Natural killer cell (primary cell): ENCODE measurements at regions not wholly inside any gene's neighbourhood (a gene's known extent, or its start where the extent isn't known, plus 50 kb on each side); places are given as distances from the start of the nearest gene placed in this dataset.

Experiments used
- ATAC-seq, 3 donors: fragments of 150-1000 bp in 2 of 3; fragments of 200-7000 bp in 1 of 3; cut with Tn5 transposase; 1 replicate in 1 of 3; 2 replicates in 2 of 3; pipeline ENCODE4 v1.10.0; 2021; ENCODE audit warnings: mild to moderate bottlenecking in 2 of 3, moderate library complexity in 2 of 3
- DNase-seq, 2 donors: peaks; one replicate each; pipeline versions ENCODE4 v3.0.0 to v3.0.0-alpha.2; 2013 to 2021; ENCODE audit warnings: mixed read lengths in 1 of 2
- H3K27ac ChIP-seq: one replicate; pipeline ENCODE4 v1.5.1; 2013; ENCODE audit warnings: mild to moderate bottlenecking, low read length
- H3K27me3 ChIP-seq: one replicate; pipeline ENCODE4 v1.6.1; 2013; ENCODE audit warnings: low read length; ENCODE audit not compliant: control insufficient read depth, insufficient read depth
- H3K36me3 ChIP-seq: one replicate; pipeline ENCODE4 v1.6.1; 2013; ENCODE audit warnings: low read length; ENCODE audit not compliant: control insufficient read depth, insufficient read depth
- H3K4me1 ChIP-seq: one replicate; pipeline ENCODE4 v1.6.1; 2013; ENCODE audit warnings: low read length; ENCODE audit not compliant: control insufficient read depth, insufficient read depth
- H3K4me3 ChIP-seq: one replicate; pipeline ENCODE4 v1.5.1; 2013; ENCODE audit warnings: low read length
- H3K9me3 ChIP-seq: one replicate; pipeline ENCODE4 v1.6.1; 2013; ENCODE audit warnings: low read length; ENCODE audit not compliant: control insufficient read depth, insufficient read depth
- H3K27ac Mint-ChIP-seq, 2 donors: one replicate each; pipeline ENCODE4 v1.8.0; 2022; ENCODE audit warnings: mild to moderate bottlenecking in 2 of 2, mixed read lengths in 2 of 2, moderate library complexity in 1 of 2
- H3K27me3 Mint-ChIP-seq, 2 donors: one replicate each; pipeline ENCODE4 v1.8.0; 2022; ENCODE audit warnings: low read depth in 2 of 2, mixed read lengths in 2 of 2
- H3K36me3 Mint-ChIP-seq: one replicate; pipeline ENCODE4 v1.8.0; 2022; ENCODE audit warnings: mixed read lengths
- H3K4me1 Mint-ChIP-seq, 2 donors: one replicate each; pipeline ENCODE4 v1.8.0; 2022; ENCODE audit warnings: mixed read lengths in 2 of 2
- H3K4me3 Mint-ChIP-seq: one replicate; pipeline ENCODE4 v1.8.0; 2022; ENCODE audit warnings: mild to moderate bottlenecking, moderate library complexity, mixed read lengths
- H3K9me3 Mint-ChIP-seq, 2 donors: one replicate each; pipeline ENCODE4 v1.8.0; 2022; ENCODE audit warnings: mixed read lengths in 2 of 2
- CTCF ChIP-seq: fragments of 200-600 bp; IDR thresholded peaks from one replicate; pipeline ENCODE4 v1.8.0; 2022; ENCODE audit warnings: antibody characterized with exemption
- WGBS: methylation state at CpG from one replicate; pipeline ENCODE4 v1.1.7; 2013; ENCODE audit warnings: missing lambda C conversion rate; ENCODE audit not compliant: insufficient coverage; 5-methylcytosine and 5-hydroxymethylcytosine counted together
- intact Hi-C: fragments of 100-400 bp; cut with micrococcal nuclease; formaldehyde crosslinking; loops from one replicate; pipeline ENCODE4 v1.14.2; 2022

- Mint-ChIP-seq H3K36me3 (no peaks in the 10 kb centered on the region), H3K4me3 (no peak overlapping the region), H3K27ac (no peak overlapping the region), H3K9me3 (no peaks in the 10 kb centered on the region), H3K27me3 (peaks cover 32 to 54% of the 10 kb centered on the region in 2 donors), H3K4me1 (no peaks in the 10 kb centered on the region)
- no peak for ATAC-seq
- 82% methylated on average over 2 of the region's 3 CpGs for WGBS
- H3K4me1 ChIP-seq: no peaks in the 10 kb centered on the region
- no peaks in the 10 kb centered on the region for H3K27me3 ChIP-seq
- no peak for TF ChIP-seq CTCF
- intact Hi-C loops: no loop called here
- DNase-seq: no peak
- H3K27ac ChIP-seq: no peak overlapping the region
- no peaks in the 10 kb centered on the region for H3K36me3 ChIP-seq
- H3K4me3 ChIP-seq: no peak overlapping the region
- no peaks in the 10 kb centered on the region for H3K9me3 ChIP-seq
Observed at GRCh38 chr6:14058735-14059134, 58.8 kb upstream of the CD83 start.

GRCh38 chr6:14059791-14060436 lies 57.7 kb upstream of the CD83 start:
- intact Hi-C loops: no loop called here
- Mint-ChIP-seq H3K36me3 (no peaks in the 10 kb centered on the region), H3K27me3 (peaks cover 32 to 54% of the 10 kb centered on the region in 2 donors), H3K4me1 (no peaks in the 10 kb centered on the region), H3K9me3 (no peaks in the 10 kb centered on the region), H3K4me3 (no peak overlapping the region), H3K27ac (no peak overlapping the region)
- WGBS: 73% methylated on average over 10 of the region's 10 CpGs
- DNase-seq (no peak), ATAC-seq (no peak)
- Histone ChIP-seq H3K4me3 (no peak overlapping the region), H3K9me3 (no peaks in the 10 kb centered on the region), H3K27ac (no peak overlapping the region), H3K36me3 (no peaks in the 10 kb centered on the region), H3K27me3 (no peaks in the 10 kb centered on the region), H3K4me1 (no peaks in the 10 kb centered on the region)
- no peak for TF ChIP-seq CTCF

GRCh38 chr6:14060971-14061370 lies 56.6 kb upstream of the CD83 start:
- no peaks in the 10 kb centered on the region for H3K9me3 ChIP-seq
- no peaks in the 10 kb centered on the region for H3K4me1 ChIP-seq
- H3K27me3 Mint-ChIP-seq: peaks cover 36 to 54% of the 10 kb centered on the region in 2 donors
- no peaks in the 10 kb centered on the region for H3K9me3 Mint-ChIP-seq
- no peaks in the 10 kb centered on the region for H3K36me3 Mint-ChIP-seq
- no peak overlapping the region for H3K27ac ChIP-seq
- DNase-seq (no peak), ATAC-seq (no peak)
- no peaks in the 10 kb centered on the region for H3K27me3 ChIP-seq
- whole genome bisulfite sequencing: 73% methylated on average over 1 of the region's 1 CpG
- H3K4me3 Mint-ChIP-seq: no peak overlapping the region
- H3K36me3 ChIP-seq: no peaks in the 10 kb centered on the region
- no peak for TF ChIP-seq CTCF
- no peak overlapping the region for H3K4me3 ChIP-seq
- no peaks in the 10 kb centered on the region for H3K4me1 Mint-ChIP-seq
- intact Hi-C loops: no loop called here
- no peak overlapping the region for H3K27ac Mint-ChIP-seq

GRCh38 chr6:14061643-14062042 lies 55.9 kb upstream of the CD83 start:
- Histone ChIP-seq H3K27me3 (no peaks in the 10 kb centered on the region), H3K4me3 (no peak overlapping the region), H3K27ac (no peak overlapping the region), H3K9me3 (no peaks in the 10 kb centered on the region), H3K36me3 (no peaks in the 10 kb centered on the region), H3K4me1 (no peaks in the 10 kb centered on the region)
- DNase-seq (no peak), ATAC-seq (no peak)
- Mint-ChIP-seq H3K4me1 (no peaks in the 10 kb centered on the region), H3K27ac (no peak overlapping the region), H3K4me3 (no peak overlapping the region), H3K9me3 (no peaks in the 10 kb centered on the region), H3K27me3 (peaks cover 36 to 57% of the 10 kb centered on the region in 2 donors), H3K36me3 (no peaks in the 10 kb centered on the region)
- TF ChIP-seq CTCF: no peak
- 63% methylated on average over 3 of the region's 4 CpGs for WGBS
- intact Hi-C loops: no loop called here
